Endothelial cell of umbilical vein (primary cell): ENCODE measurements at regions not wholly inside any gene's neighbourhood (a gene's known extent, or its start where the extent isn't known, plus 50 kb on each side); places are given as distances from the start of the nearest gene placed in this dataset.

Source experiments
- BruUV-seq: library from RNA; stranded (reverse); fragments of 400-500 nt; replicated peaks from 2 replicates; lab custom pipeline; 2021; lab: Mats Ljungman, UMichigan
- CTCF ChIA-PET: fragments of 300-600, 350-600 bp; sonication (Branson Sonifier 250); formaldehyde crosslinking; loops from one replicate; lab custom pipeline; 2021; ENCODE audit warnings: antibody characterized with exemption, inconsistent platforms; lab: Charles Lee
- POLR2A ChIA-PET: fragments of 300-600, 350-600 bp; sonication (Branson Sonifier 250); formaldehyde crosslinking; loops from one replicate; lab custom pipeline; 2021; ENCODE audit warnings: antibody characterized with exemption, inconsistent platforms; lab: Charles Lee
- DNase-seq: peaks from one replicate; pipeline ENCODE4 v3.0.0-alpha.2; 2011; ENCODE audit warnings: low read depth, low spot score
- FAIRE-seq: peaks from 2 replicates; lab custom pipeline; 2011; peaks lifted over from hg19 to GRCh38; lab: Jason Lieb, UNC
- H2AFZ ChIP-seq: 2 replicates; pipeline ENCODE4 v1.6.0; 2012; ENCODE audit warnings: low read depth, low read length, control low read depth, inconsistent platforms
- H3K27ac ChIP-seq: 2 replicates; pipeline ENCODE4 v1.5.1; 2011; ENCODE audit warnings: low read depth, mild to moderate bottlenecking, control low read depth, low read length, moderate library complexity; ENCODE audit not compliant: insufficient read depth
- H3K27me3 ChIP-seq, 2 experiments: 2 replicates each; pipeline versions ENCODE4 v1.6.0 to v1.6.1; 2011; ENCODE audit warnings: low read length in 2 of 2, mixed read lengths in 1 of 2; ENCODE audit not compliant: control insufficient read depth in 2 of 2, insufficient read depth in 2 of 2
- H3K36me3 ChIP-seq, 2 experiments: 2 replicates in 1 of 2; 3 replicates in 1 of 2; pipeline ENCODE4 v1.5.1; 2011; ENCODE audit warnings: low read length in 2 of 2, mild to moderate bottlenecking in 1 of 2, moderate library complexity in 1 of 2; ENCODE audit not compliant: control insufficient read depth in 2 of 2, insufficient read depth in 2 of 2; ENCODE audit errors: extremely low read depth in 1 of 2
- H3K4me1 ChIP-seq: 3 replicates; pipeline ENCODE4 v1.5.1; 2011; ENCODE audit warnings: mild to moderate bottlenecking, low read length; ENCODE audit not compliant: control insufficient read depth, insufficient read depth; ENCODE audit errors: extremely low read depth
- H3K4me2 ChIP-seq: 2 replicates; pipeline ENCODE4 v1.6.1; 2011; ENCODE audit warnings: low read length, control low read depth, mixed read lengths; ENCODE audit not compliant: insufficient read depth
- H3K4me3 ChIP-seq, 3 experiments: fragments of 200-600 bp in 1 of 3; sonication (generic), shearing (Covaris generic) in 1 of 3; replicated peaks in 1 of 3; 2 replicates each; pipeline ENCODE4 v1.5.1; 2011 to 2016; ENCODE audit warnings: control low read depth in 3 of 3, low read length in 3 of 3, mild to moderate bottlenecking in 2 of 3, inconsistent platforms in 1 of 3, low read depth in 1 of 3, moderate library complexity in 1 of 3; ENCODE audit not compliant: insufficient read depth in 1 of 3
- H3K79me2 ChIP-seq: 2 replicates; pipeline ENCODE4 v1.6.0; 2012; ENCODE audit warnings: low read length, inconsistent platforms; ENCODE audit not compliant: control insufficient read depth, insufficient read depth
- H3K9ac ChIP-seq: replicated peaks from 2 replicates; pipeline ENCODE3; 2011; ENCODE audit warnings: low read length, control low read depth; ENCODE audit not compliant: insufficient read depth; ENCODE audit errors: extremely low read depth
- H3K9me1 ChIP-seq: replicated peaks from 3 replicates; pipeline ENCODE4 v1.6.0; 2011; ENCODE audit warnings: mild to moderate bottlenecking, low read length; ENCODE audit not compliant: control insufficient read depth, insufficient read depth; ENCODE audit errors: extremely low read depth
- H3K9me3 ChIP-seq: replicated peaks from 2 replicates; pipeline ENCODE4 v1.5.1; 2012; ENCODE audit warnings: low read length, inconsistent platforms; ENCODE audit not compliant: control insufficient read depth, insufficient read depth
- H4K20me1 ChIP-seq: replicated peaks from 2 replicates; pipeline ENCODE3; 2011; ENCODE audit warnings: mild to moderate bottlenecking, low read length; ENCODE audit not compliant: control insufficient read depth, insufficient read depth; ENCODE audit errors: extremely low read depth
- CTCF ChIP-seq, 2 donors: IDR thresholded peaks; 1 replicate in 1 of 2; 2 replicates in 1 of 2; pipeline ENCODE4 v1.5.1; 2011; ENCODE audit warnings: low read length in 2 of 2, mild to moderate bottlenecking in 2 of 2, moderate library complexity in 2 of 2, control low read depth in 1 of 2, inconsistent platforms in 1 of 2, low read depth in 1 of 2; ENCODE audit not compliant: insufficient read depth in 1 of 2; ENCODE audit errors: extremely low read depth in 1 of 2
- EZH2 ChIP-seq: IDR thresholded peaks from 2 replicates; pipeline ENCODE4 v1.6.1; 2012; ENCODE audit warnings: borderline replicate concordance, low read depth, mild to moderate bottlenecking, moderate library complexity, low read length, inconsistent platforms; ENCODE audit not compliant: severe bottlenecking
- FOS ChIP-seq: IDR thresholded peaks from 2 replicates; pipeline ENCODE4 v1.6.1; 2011; ENCODE audit warnings: mild to moderate bottlenecking, low read length, moderate library complexity, borderline replicate concordance; ENCODE audit not compliant: insufficient read depth
- GATA2 ChIP-seq: IDR thresholded peaks from 2 replicates; pipeline ENCODE4 v1.7.0; 2011; ENCODE audit warnings: low read depth, mild to moderate bottlenecking, moderate library complexity, mixed read lengths, low read length; ENCODE audit not compliant: insufficient read length, insufficient read depth
- JUN ChIP-seq: IDR thresholded peaks from 2 replicates; pipeline ENCODE4 v1.6.1; 2011; ENCODE audit warnings: borderline replicate concordance, low read depth; ENCODE audit not compliant: insufficient read length, insufficient read depth
- MYC ChIP-seq: IDR thresholded peaks from one replicate; pipeline ENCODE4 v1.6.1; 2011; ENCODE audit warnings: mild to moderate bottlenecking, low read depth, low read length
- POLR2A ChIP-seq: IDR thresholded peaks from 2 replicates; pipeline ENCODE4 v1.6.1; 2012; ENCODE audit warnings: low read depth, mild to moderate bottlenecking, control low read depth, low read length
- POLR2AphosphoS5 ChIP-seq: IDR thresholded peaks from 2 replicates; pipeline ENCODE4 v1.6.1; 2012; ENCODE audit warnings: low read depth, mild to moderate bottlenecking, control low read depth, low read length, moderate library complexity; ENCODE audit not compliant: insufficient read depth
- dilution Hi-C: fragments of 300-500 bp; cut with MboI; formaldehyde crosslinking; loops from one replicate; pipeline ENCODE4 v1.15.0; 2019; ENCODE audit warnings: low sequenced_read_pairs; ENCODE audit not compliant: extremely low pct_ligation_motif_present
- intact Hi-C: fragments of 100-400 bp; cut with micrococcal nuclease; formaldehyde crosslinking; loops from one replicate; pipeline ENCODE4 v1.10.0; 2022
- TF ChIP-seq, protein P1 (sequence below): IDR thresholded peaks from 2 replicates; pipeline ENCODE4 v1.6.1; 2011; ENCODE audit not compliant: insufficient read depth, insufficient read length

- H3K79me2 ChIP-seq = no peaks in the 10 kb centered on the region
- H3K9me1 ChIP-seq = no peaks in the 10 kb centered on the region
- ChIA-PET POLR2A (no interaction called here), CTCF (no interaction called here)
- H2AFZ ChIP-seq = no peak overlapping the region
- TF ChIP-seq EZH2 = no peak
- no peak for TF ChIP-seq FOS
- no peak for TF ChIP-seq POLR2A
- TF ChIP-seq CTCF (IDR thresholded peaks at IDR 0.05; ENCODE audit: extremely low read depth in 1 of 2, insufficient read depth in 1 of 2, low read depth in 1 of 2, low read length in 2 of 2) = no peak
- TF ChIP-seq, protein P1, sequence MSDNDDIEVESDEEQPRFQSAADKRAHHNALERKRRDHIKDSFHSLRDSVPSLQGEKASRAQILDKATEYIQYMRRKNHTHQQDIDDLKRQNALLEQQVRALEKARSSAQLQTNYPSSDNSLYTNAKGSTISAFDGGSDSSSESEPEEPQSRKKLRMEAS = no peak
- TF ChIP-seq POLR2AphosphoS5 = no peak
- no peaks in the 10 kb centered on the region for H3K27me3 ChIP-seq
- dilution Hi-C loops = no loop called here
- no peak overlapping the region for H3K4me2 ChIP-seq
- no peaks in the 10 kb centered on the region for H3K36me3 ChIP-seq
- FAIRE-seq (no peak), DNase-seq (no peak)
- intact Hi-C loops = no loop called here
- BruUV-seq = no TSS peak
- peaks cover 2% of the 10 kb centered on the region for H3K9me3 ChIP-seq
- H3K27ac ChIP-seq = no peak overlapping the region
- no peak overlapping the region for H3K4me3 ChIP-seq
- no peaks in the 10 kb centered on the region for H3K4me1 ChIP-seq
- no peak overlapping the region for H3K9ac ChIP-seq
- H4K20me1 ChIP-seq = no peaks in the 10 kb centered on the region
These were observed 78.6 kb upstream of the SHANK2 start for GRCh38 chr11:71330996-71331395.

- DNase-seq (no peak), FAIRE-seq (no peak)
- Histone ChIP-seq H3K4me2 (no peak overlapping the region), H2AFZ (no peak overlapping the region), H3K4me3 (no peak overlapping the region), H4K20me1 (no peaks in the 10 kb centered on the region), H3K9me1 (no peaks in the 10 kb centered on the region), H3K4me1 (no peaks in the 10 kb centered on the region), H3K79me2 (no peaks in the 10 kb centered on the region), H3K36me3 (no peaks in the 10 kb centered on the region), H3K27ac (no peak overlapping the region), H3K27me3 (no peaks in the 10 kb centered on the region), H3K9me3 (peaks cover under 1% of the 10 kb centered on the region), H3K9ac (no peak overlapping the region)
- no TSS peak for BruUV-seq
- dilution Hi-C loops = no loop called here
- CTCF ChIA-PET = no interaction called here
- TF ChIP-seq FOS (no peak), CTCF (IDR thresholded peaks at IDR 0.05; ENCODE audit: extremely low read depth in 1 of 2, insufficient read depth in 1 of 2, low read depth in 1 of 2, low read length in 2 of 2) (no peak), MYC (no peak), POLR2AphosphoS5 (no peak), EZH2 (no peak), POLR2A (no peak), GATA2 (no peak), JUN (no peak)
- TF ChIP-seq, protein P1 = no peak
- intact Hi-C loops = no loop called here
- POLR2A ChIA-PET = no interaction called here
These were observed 78.0 kb upstream of the SHANK2 start for GRCh38 chr11:71330349-71330748.
